ENCODE measurements at regions not wholly inside any gene's neighbourhood (a gene's known extent, or its start where the extent isn't known, plus 50 kb on each side); places are given as distances from the start of the nearest gene placed in this dataset.

GRCh38 chr2:479490-480176, 191.7 kb upstream of the ALKAL2 start:
- DNase-seq: no peak

DNA sequence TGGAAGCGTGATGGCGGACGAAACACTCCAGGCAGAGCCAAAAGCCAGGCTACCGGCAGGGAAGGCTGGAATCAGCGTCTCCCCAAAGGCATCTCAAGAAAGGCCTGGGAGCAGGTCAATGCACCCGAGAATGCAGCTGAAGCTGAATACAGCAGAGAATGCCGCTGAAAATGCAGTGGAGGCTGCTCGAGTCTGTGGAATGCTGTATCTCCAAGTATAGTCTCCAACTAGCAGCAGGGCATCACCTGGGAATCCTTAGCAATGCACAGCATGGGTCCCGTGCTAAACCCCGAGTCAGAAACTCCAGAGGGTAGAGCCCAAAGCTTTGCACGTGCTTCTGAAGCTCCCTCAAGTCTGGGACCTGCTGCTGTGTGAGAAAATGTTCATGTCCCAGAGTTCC, 191.1 kb upstream of the ALKAL2 start:
- no peak for DNase-seq

GRCh38 chr2:471560-471959, 183.7 kb upstream of the ALKAL2 start:
- no peak for DNase-seq

DNA sequence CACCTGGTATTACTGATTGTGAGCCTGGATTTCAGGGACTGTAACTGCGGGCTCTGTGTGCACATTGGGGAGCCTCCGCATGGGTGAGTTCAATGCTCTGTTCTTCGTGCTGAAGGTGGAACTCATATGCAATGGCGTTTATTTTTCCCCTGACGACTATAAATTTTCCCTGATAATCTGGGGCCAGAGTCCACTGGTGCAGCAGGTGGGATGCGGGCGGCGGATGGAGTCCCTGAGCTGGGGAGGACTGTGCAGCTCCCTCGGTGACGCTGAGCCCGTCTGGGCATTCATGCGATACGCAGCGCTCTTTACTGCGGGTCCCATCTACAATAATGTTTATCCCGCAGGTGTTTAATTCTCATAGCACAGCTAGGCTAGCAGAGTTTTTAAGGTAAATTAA, 181.6 kb upstream of the ALKAL2 start:
- no peak for DNase-seq

- no peak for DNase-seq
These were observed 180.9 kb upstream of the ALKAL2 start for GRCh38 chr2:468648-469336.

DNA sequence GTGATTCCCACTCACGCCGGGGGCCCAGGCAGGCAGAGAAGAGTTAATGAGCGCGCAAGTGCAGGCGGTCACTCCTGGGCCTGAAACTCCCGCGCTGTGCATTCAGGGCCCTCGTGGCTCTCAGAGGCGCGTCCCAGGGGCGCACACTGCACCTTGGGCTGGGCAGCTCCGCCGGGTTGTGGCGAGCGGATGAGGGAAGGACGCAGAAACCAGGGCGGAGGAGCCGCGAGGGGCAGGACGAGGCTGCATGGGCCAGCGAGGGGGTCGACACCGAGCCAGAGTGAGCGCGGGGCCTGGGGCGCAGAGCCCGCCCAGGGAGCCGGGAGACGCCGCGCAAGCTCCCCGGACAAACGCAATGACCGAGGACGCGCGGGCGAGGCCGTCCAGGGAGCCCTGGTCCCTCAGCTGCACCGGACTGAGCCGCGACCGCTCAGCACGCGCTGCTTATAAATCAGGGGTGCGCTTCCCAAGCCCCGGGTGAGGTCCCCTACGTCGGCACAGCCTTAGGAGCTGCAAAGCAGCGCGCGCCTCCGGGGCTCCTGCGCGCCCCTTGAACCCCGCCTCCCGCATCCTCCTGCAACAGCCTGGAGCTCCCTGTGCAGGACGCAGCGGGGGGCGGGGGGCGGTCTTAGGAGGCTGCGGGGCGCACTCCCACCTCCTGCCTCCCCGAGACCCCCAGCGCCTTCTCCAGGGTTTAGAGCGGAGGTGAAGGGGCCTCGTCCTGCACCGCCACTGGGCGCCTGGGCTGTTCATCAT, 180.2 kb upstream of the ALKAL2 start:
- DNase-seq: no peak

DNA sequence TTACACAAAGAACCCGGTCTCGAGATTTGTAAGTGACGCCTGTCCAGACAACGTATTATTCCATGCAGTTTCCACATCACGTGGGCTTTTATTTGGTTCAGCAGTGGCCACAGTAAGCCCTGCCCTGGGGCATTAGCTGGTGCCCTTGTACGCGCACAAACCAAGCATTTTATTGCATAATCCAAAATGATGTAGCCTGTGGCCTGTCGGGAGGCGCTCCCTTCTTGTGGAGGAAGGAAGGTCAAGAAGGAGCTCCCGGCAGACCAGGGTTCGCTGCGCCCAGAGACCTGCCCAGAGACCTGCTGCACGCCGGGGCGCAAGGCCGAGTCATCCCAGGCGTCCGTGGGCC, 179.6 kb upstream of the ALKAL2 start:
- DNase-seq: no peak

GRCh38 chr2:467101-467500, 179.2 kb upstream of the ALKAL2 start:
- no peak for DNase-seq

GRCh38 chr2:464562-465309, 176.8 kb upstream of the ALKAL2 start:
- DNase-seq: no peak

DNA sequence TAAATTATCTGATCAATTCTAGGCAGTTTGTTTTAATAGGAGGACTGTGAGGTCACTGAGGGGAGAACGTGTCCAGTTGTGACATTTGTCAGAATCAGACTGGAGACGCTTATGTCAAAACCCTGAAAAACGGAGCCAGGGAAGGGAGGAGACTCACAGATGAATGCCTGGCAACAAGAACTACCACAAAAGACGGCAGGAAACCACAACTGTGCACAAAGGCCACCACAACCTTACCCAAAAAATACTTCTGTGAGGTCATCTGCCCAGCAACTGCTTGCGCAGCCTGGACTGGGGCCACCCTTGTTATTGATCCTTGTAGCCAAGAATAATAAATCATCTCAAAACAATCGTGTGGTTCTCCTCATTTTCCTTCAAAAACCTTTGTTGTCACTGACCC, 173.0 kb upstream of the ALKAL2 start:
- DNase-seq: no peak

DNA sequence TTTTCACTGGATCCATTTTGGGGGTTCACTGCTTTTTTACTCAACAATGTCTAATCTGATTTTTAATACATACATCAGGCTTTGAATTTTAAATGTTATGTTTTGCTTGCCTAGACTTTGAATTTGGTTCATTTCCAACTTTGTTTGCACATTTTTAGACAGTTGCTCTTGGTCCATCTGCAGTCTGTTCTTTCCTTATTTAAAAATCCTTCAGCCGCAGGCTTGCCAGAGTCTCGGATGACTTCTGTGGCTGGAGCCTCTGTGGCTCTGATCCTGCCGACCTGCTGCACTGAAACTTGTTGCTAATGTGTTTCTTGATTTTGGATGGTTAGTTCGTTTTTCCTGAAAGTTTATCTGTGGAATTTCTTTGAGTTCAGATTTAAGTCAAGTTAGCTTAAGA, 172.0 kb upstream of the ALKAL2 start:
- no peak for DNase-seq

DNA sequence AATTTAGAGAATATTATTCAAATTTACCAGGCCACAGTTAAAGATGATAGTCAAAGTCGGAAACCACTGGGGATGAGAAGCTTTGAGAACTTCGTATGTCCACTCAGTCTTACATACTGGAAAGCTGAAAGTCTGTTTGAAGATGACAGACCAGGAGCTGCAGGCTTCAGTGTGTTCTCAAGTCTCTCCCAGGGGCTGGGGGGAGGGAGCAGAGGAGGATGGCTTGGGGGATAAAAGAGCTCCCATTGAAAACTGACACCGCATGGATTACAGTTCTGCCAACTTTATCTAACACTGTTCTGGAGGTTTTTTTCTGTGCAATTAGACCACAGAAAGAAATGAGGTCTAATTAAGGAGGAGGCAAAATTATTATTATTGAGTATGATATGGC, 170.5 kb upstream of the ALKAL2 start:
- no peak for DNase-seq

GRCh38 chr2:457792-458424, 170.0 kb upstream of the ALKAL2 start:
- no peak for DNase-seq

GRCh38 chr2:457262-457661, 169.4 kb upstream of the ALKAL2 start:
- DNase-seq: no peak

- DNase-seq: no peak
These were observed 168.0 kb upstream of the ALKAL2 start for GRCh38 chr2:455913-456312.

- no peak for DNase-seq
These were observed 167.3 kb upstream of the ALKAL2 start for GRCh38 chr2:455015-455705.

DNA sequence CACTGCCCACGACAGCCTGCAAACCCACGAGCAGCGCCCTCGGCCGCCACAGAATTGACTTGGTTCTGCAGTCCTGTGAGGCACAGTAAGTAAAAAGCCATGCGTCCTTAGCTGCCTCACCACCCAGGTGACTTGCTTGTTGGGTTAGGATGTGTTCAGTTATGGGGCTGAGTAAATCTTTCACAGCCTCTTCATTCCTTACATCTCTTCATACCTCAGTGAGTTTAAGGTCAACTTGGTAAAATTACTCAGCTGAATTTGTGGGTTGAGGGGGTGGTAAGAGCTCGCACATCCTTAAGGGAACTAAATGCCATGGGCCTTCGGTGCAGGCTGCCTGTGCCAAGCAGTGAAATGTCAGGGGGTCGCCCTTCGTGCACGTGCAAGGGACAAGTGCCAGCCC, 165.2 kb upstream of the ALKAL2 start:
- DNase-seq: no peak

DNA sequence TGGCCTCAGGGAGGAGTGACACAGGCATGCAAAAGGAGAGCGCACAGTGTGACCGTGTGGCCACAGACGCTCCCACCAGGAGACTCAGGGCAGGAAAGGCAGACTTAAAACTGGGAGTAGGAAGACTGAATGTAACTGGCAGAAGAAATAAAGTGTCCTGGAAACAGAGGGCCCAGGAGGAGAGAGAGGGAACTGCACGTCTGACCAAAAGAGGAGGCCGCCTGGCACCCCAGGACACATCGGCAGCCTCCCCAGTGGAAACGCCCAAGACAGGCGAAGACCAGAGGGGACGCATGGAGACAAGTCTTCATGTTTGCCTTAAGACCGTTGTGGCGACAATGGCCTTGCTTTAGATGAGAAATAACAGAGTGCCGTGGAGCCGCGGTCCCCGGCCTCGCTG, 163.6 kb upstream of the ALKAL2 start:
- DNase-seq: no peak

DNA sequence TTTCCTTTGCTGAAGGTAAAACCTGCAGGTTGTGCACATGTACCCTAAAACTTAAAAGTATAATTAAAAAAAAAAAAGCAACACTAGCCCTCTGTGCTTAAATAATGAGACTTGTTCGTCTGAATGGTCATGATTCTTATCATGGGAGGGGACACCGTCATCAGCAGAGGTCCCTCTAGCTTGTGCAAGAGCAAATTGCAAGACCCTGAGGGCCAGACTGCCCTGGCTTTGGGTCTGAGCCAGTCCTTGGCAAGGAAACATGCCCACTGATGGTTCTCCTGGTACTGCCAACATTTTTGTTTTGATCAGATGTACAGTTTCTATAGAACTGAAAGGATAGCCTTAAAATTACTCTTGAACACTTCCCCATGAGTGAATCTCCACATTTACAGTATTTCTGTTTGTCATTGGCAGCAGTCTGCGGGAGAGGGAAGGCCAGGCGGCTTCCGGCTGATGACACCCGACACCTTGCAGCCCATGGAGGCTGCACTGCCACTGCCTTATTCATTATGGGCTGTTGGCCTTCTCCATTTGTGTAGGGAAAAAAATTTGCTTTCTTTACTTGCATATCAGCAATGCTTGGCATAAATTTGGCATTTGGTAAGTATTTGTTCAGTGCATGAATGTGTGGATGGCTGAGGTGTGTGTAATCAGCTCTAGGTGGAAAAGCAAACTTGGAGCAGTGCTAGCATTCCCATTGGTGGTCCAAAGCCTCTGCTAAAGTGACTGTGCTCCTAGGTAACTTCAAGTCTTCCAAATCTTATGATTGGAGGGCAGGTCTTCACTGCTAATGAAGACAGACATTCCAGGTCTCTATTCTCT, 161.6 kb upstream of the ALKAL2 start:
- no peak for DNase-seq

DNA sequence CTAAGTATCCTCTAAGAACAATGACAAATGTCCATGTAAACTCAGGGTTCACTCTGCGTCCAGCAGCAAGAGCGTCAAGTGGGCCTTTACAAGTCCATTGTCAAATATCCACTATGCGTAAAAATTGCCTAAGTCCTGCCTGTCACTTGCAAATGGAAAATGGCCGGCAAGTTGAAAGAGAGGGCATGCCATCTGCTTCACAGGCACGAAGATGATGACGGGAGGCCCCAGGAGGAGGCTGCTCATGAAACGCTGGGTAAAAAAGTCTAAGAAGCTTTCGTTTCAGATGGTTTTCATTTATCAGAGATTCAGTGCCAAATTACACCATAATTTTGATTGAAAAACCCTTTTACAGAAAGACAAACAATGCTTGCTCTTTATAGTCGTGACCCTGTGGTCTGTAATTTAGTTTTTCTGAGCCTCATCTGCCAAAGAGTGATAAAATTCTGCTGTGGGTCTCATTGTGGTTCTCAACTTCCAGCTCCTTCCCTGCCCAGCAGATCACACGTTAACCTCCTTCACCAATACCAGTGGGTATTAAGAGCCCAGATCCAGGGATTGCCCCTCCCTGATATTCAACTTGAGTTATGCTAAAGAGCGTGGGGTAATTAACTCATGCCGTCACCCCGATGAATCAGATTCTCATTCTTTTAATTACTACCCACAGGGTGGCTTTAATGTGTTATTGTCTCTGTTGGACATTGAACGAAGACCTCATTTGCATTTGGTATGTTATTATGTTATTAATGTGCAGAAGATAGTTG, 160.2 kb upstream of the ALKAL2 start:
- DNase-seq: no peak
